SK-N-SH treated with all-trans-retinoic acid at 6 μM for 48 hours (cell line): ENCODE measurements at regions not wholly inside any gene's neighbourhood (a gene's known extent, or its start where the extent isn't known, plus 50 kb on each side); places are given as distances from the start of the nearest gene placed in this dataset.

Experiments used
- BACH2 ChIP-seq: fragments of 250-450 bp; sonication (Bioruptor Pico); IDR thresholded peaks from 2 replicates; pipeline ENCODE4 v1.9.0; 2021; ENCODE audit warnings: mild to moderate bottlenecking, borderline replicate concordance
- CSDC2 ChIP-seq: fragments of 250-450 bp; sonication (Bioruptor Pico); IDR thresholded peaks from 2 replicates; pipeline ENCODE4 v1.5.0; 2020; ENCODE audit warnings: mild to moderate bottlenecking, moderate library complexity
- ISL1 ChIP-seq: fragments of 250-450 bp; sonication (Bioruptor Pico); IDR thresholded peaks from 2 replicates; pipeline ENCODE4 v2.1.2; 2022; ENCODE audit warnings: mild to moderate bottlenecking, moderate library complexity
- OSR1 ChIP-seq: fragments of 250-450 bp; sonication (Bioruptor Pico); IDR thresholded peaks from 2 replicates; pipeline ENCODE4 v1.8.0; 2022; ENCODE audit warnings: moderate library complexity, mild to moderate bottlenecking, inconsistent platforms
- POU6F1 ChIP-seq: fragments of 250-450 bp; sonication (Bioruptor Pico); IDR thresholded peaks from 2 replicates; pipeline ENCODE4 v1.8.0; 2021; ENCODE audit warnings: low read depth, mild to moderate bottlenecking, moderate library complexity, borderline replicate concordance
- PPARA ChIP-seq: fragments of 250-450 bp; sonication (Bioruptor Pico); IDR thresholded peaks from 2 replicates; pipeline ENCODE4 v1.5.0; 2020; ENCODE audit warnings: mild to moderate bottlenecking, borderline replicate concordance
- RARB ChIP-seq: fragments of 250-450 bp; sonication (Bioruptor Pico); IDR thresholded peaks from 2 replicates; pipeline ENCODE4 v1.8.0; 2021; ENCODE audit warnings: mild to moderate bottlenecking, moderate library complexity
- SNAI2 ChIP-seq: fragments of 250-450 bp; sonication (Bioruptor Pico); IDR thresholded peaks from 2 replicates; pipeline ENCODE4 v1.5.0; 2020; ENCODE audit warnings: mild to moderate bottlenecking, moderate library complexity
- ZFP3 ChIP-seq: fragments of 250-450 bp; sonication (Bioruptor Pico); IDR thresholded peaks from 2 replicates; pipeline ENCODE4 v1.5.0; 2020; ENCODE audit warnings: mild to moderate bottlenecking, moderate library complexity
- ZFP30 ChIP-seq: fragments of 450-650 bp; formaldehyde crosslinking; IDR thresholded peaks from 2 replicates; pipeline ENCODE4 v1.5.0; 2022; ENCODE audit warnings: mild to moderate bottlenecking, moderate library complexity
- ZNF70 ChIP-seq: fragments of 450-650 bp; formaldehyde crosslinking; IDR thresholded peaks from 2 replicates; pipeline ENCODE4 v1.5.0; 2020; ENCODE audit warnings: mild to moderate bottlenecking, moderate library complexity
- TF ChIP-seq, protein P1 (sequence below): fragments of 250-450 bp; sonication (Bioruptor Pico); IDR thresholded peaks from 2 replicates; pipeline ENCODE4 v1.8.0; 2020; ENCODE audit warnings: mild to moderate bottlenecking, moderate library complexity, borderline replicate concordance

DNA sequence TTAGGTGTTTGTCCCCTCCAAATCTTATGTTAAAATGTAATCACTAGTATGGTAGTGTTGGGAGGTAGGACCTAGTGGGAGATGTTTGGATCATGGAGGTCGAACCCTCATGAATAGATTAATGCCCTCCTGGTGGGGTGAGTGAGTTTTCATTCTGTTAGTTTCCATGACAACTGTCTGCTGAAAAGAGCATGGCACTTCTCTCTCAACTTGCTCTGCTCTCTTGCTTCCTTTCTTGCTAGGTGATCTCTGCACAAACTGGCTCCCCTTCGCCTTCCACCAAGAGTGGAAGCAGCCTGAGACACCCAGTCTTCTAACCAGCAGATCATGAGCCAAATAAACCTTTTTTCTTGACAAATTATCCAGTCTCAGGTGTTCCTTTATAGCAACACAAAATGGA is 853.9 kb downstream of the SORCS1 start:
- TF ChIP-seq ZFP30 (CRISPR knock-in tag): no peak
- no peak for TF ChIP-seq CSDC2 (CRISPR knock-in tag)
- TF ChIP-seq, protein P1, sequence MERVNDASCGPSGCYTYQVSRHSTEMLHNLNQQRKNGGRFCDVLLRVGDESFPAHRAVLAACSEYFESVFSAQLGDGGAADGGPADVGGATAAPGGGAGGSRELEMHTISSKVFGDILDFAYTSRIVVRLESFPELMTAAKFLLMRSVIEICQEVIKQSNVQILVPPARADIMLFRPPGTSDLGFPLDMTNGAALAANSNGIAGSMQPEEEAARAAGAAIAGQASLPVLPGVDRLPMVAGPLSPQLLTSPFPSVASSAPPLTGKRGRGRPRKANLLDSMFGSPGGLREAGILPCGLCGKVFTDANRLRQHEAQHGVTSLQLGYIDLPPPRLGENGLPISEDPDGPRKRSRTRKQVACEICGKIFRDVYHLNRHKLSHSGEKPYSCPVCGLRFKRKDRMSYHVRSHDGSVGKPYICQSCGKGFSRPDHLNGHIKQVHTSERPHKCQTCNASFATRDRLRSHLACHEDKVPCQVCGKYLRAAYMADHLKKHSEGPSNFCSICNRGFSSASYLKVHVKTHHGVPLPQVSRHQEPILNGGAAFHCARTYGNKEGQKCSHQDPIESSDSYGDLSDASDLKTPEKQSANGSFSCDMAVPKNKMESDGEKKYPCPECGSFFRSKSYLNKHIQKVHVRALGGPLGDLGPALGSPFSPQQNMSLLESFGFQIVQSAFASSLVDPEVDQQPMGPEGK (CRISPR knock-in tag): no peak
- no peak for TF ChIP-seq ZNF70 (CRISPR knock-in tag)
- no peak for TF ChIP-seq ZFP3
- TF ChIP-seq BACH2 (CRISPR knock-in tag): no peak
- TF ChIP-seq RARB (CRISPR knock-in tag): no peak
- TF ChIP-seq ISL1 (CRISPR knock-in tag): no peak
- no peak for TF ChIP-seq PPARA
- TF ChIP-seq OSR1 (CRISPR knock-in tag): no peak
- TF ChIP-seq SNAI2: no peak
- TF ChIP-seq POU6F1 (CRISPR knock-in tag): no peak
